BLaER1 (cell line): ENCODE measurements at regions not wholly inside any gene's neighbourhood (a gene's known extent, or its start where the extent isn't known, plus 50 kb on each side); places are given as distances from the start of the nearest gene placed in this dataset.

Experiments
- H3K27ac ChIP-seq: shearing (Covaris generic); formaldehyde crosslinking; 2 replicates; pipeline ENCODE4 v1.8.1; 2022
- H3K27me3 ChIP-seq: shearing (Covaris generic); formaldehyde crosslinking; 2 replicates; pipeline ENCODE4 v1.8.1; 2022
- H3K36me3 ChIP-seq: shearing (Covaris generic); formaldehyde crosslinking; 2 replicates; pipeline ENCODE4 v1.8.1; 2022
- H3K4me1 ChIP-seq: shearing (Covaris generic); formaldehyde crosslinking; 2 replicates; pipeline ENCODE4 v1.8.1; 2022
- H3K4me2 ChIP-seq: shearing (Covaris generic); formaldehyde crosslinking; 2 replicates; pipeline ENCODE4 v1.8.1; 2022
- H3K4me3 ChIP-seq: shearing (Covaris generic); formaldehyde crosslinking; 2 replicates; pipeline ENCODE4 v1.8.1; 2022
- H3K9ac ChIP-seq: shearing (Covaris generic); formaldehyde crosslinking; 2 replicates; pipeline ENCODE4 v1.8.1; 2022
- H3K9me3 ChIP-seq: shearing (Covaris generic); formaldehyde crosslinking; 2 replicates; pipeline ENCODE4 v1.8.1; 2022
- H4K20me1 ChIP-seq: shearing (Covaris generic); formaldehyde crosslinking; 2 replicates; pipeline ENCODE4 v1.8.1; 2022
- Cebpa-rat ChIP-seq: shearing (Covaris generic); IDR thresholded peaks from 2 replicates; pipeline ENCODE4 v1.8.1; 2022

GRCh38 chr7:118826246-118826645, 601.7 kb downstream of the ANKRD7 start:
- H3K36me3 ChIP-seq: no peaks in the 10 kb centered on the region

GRCh38 chr7:118836933-118837332, 612.4 kb downstream of the ANKRD7 start:
- H3K9ac ChIP-seq: no peak overlapping the region
- TF ChIP-seq Cebpa-rat: no peak
- H3K36me3 ChIP-seq: no peaks in the 10 kb centered on the region
- no peak overlapping the region for H3K4me3 ChIP-seq
- H3K27me3 ChIP-seq: no peaks in the 10 kb centered on the region
- H3K9me3 ChIP-seq: no peaks in the 10 kb centered on the region
- no peak overlapping the region for H3K27ac ChIP-seq
- no peak overlapping the region for H3K4me2 ChIP-seq
- H4K20me1 ChIP-seq: no peaks in the 10 kb centered on the region
- H3K4me1 ChIP-seq: no peaks in the 10 kb centered on the region

More at GRCh38 chr7:118826246-118826645, 601.7 kb downstream of the ANKRD7 start:
- no peak overlapping the region for H3K4me3 ChIP-seq
- no peak for TF ChIP-seq Cebpa-rat
- H3K4me1 ChIP-seq: no peaks in the 10 kb centered on the region
- H4K20me1 ChIP-seq: no peaks in the 10 kb centered on the region
- H3K27me3 ChIP-seq: no peaks in the 10 kb centered on the region
- H3K9me3 ChIP-seq: no peaks in the 10 kb centered on the region
- no peak overlapping the region for H3K9ac ChIP-seq
- H3K4me2 ChIP-seq: no peak overlapping the region
- no peak overlapping the region for H3K27ac ChIP-seq

DNA sequence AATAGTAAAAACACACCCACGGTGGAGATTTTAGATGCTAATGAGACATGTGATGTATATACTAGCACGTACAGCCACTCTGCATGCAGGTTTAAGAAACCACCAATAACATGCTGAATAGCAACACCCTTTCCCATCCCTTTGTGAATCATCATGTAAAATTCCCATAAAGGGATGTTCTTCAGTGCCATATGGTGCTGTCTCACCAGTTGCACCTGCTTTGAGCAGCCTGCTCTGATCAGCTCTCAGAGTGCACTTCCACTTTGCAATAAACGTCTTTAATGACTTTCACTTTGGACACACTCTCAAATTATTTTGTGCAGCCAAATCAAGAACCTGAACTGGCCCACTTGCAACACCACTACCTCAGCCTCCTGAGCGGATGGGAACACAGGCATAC, 615.0 kb downstream of the ANKRD7 start:
- H3K9ac ChIP-seq: no peak overlapping the region
- no peak for TF ChIP-seq Cebpa-rat

GRCh38 chr7:118843456-118843855, 619.0 kb downstream of the ANKRD7 start:
- no peaks in the 10 kb centered on the region for H3K4me1 ChIP-seq
- H3K4me2 ChIP-seq: no peak overlapping the region
- no peak for TF ChIP-seq Cebpa-rat
- no peaks in the 10 kb centered on the region for H3K9me3 ChIP-seq
- H3K27me3 ChIP-seq: no peaks in the 10 kb centered on the region
- H3K4me3 ChIP-seq: no peak overlapping the region
- H4K20me1 ChIP-seq: no peaks in the 10 kb centered on the region
- no peak overlapping the region for H3K9ac ChIP-seq
- H3K27ac ChIP-seq: no peak overlapping the region
- no peaks in the 10 kb centered on the region for H3K36me3 ChIP-seq

More for the DNA sequence above, 615.0 kb downstream of the ANKRD7 start:
- H4K20me1 ChIP-seq: no peaks in the 10 kb centered on the region
- no peak overlapping the region for H3K27ac ChIP-seq
- no peaks in the 10 kb centered on the region for H3K4me1 ChIP-seq
- no peaks in the 10 kb centered on the region for H3K9me3 ChIP-seq
- no peaks in the 10 kb centered on the region for H3K36me3 ChIP-seq
- H3K27me3 ChIP-seq: no peaks in the 10 kb centered on the region
- no peak overlapping the region for H3K4me2 ChIP-seq
- H3K4me3 ChIP-seq: no peak overlapping the region

GRCh38 chr7:118844748-118845147, 620.2 kb downstream of the ANKRD7 start:
- TF ChIP-seq Cebpa-rat: no peak
- H3K9me3 ChIP-seq: no peaks in the 10 kb centered on the region
- H3K9ac ChIP-seq: no peak overlapping the region
- no peak overlapping the region for H3K27ac ChIP-seq
- H4K20me1 ChIP-seq: no peaks in the 10 kb centered on the region
- H3K27me3 ChIP-seq: no peaks in the 10 kb centered on the region
- no peaks in the 10 kb centered on the region for H3K36me3 ChIP-seq
- no peak overlapping the region for H3K4me2 ChIP-seq
- no peak overlapping the region for H3K4me3 ChIP-seq
- no peaks in the 10 kb centered on the region for H3K4me1 ChIP-seq

GRCh38 chr7:118845791-118846190, 621.3 kb downstream of the ANKRD7 start:
- no peaks in the 10 kb centered on the region for H3K27me3 ChIP-seq
- no peak for TF ChIP-seq Cebpa-rat
- H3K36me3 ChIP-seq: no peaks in the 10 kb centered on the region
- no peak overlapping the region for H3K9ac ChIP-seq
- H3K9me3 ChIP-seq: no peaks in the 10 kb centered on the region
- H4K20me1 ChIP-seq: no peaks in the 10 kb centered on the region
- H3K4me1 ChIP-seq: no peaks in the 10 kb centered on the region
- H3K4me3 ChIP-seq: no peak overlapping the region
- H3K27ac ChIP-seq: no peak overlapping the region
- no peak overlapping the region for H3K4me2 ChIP-seq

- Histone ChIP-seq H4K20me1 (no peaks in the 10 kb centered on the region), H3K9ac (no peak overlapping the region), H3K27me3 (no peaks in the 10 kb centered on the region), H3K4me3 (no peak overlapping the region), H3K9me3 (no peaks in the 10 kb centered on the region), H3K4me2 (no peak overlapping the region), H3K4me1 (no peaks in the 10 kb centered on the region), H3K36me3 (no peaks in the 10 kb centered on the region), H3K27ac (no peak overlapping the region)
- TF ChIP-seq Cebpa-rat: no peak
Measured at GRCh38 chr7:118846977-118847376, 622.5 kb downstream of the ANKRD7 start.

DNA sequence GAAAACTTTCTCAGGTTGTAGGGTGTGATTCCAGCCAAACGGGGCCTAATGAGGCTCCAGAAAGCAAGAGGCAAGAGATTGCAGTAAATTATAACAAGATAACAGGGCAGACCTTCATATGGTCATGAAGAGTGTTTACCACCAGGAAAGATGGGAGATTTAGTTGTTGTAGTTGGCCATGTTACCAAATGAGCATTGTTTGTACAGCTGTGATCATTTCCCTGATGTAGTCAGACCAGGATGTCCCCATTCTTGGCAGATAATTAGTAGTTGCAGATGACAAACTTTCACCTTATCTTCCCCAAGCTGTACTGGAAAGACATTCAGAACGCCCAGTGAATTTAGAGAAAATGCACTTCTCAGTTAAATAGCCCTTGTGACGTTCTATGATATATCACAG, 630.8 kb downstream of the ANKRD7 start:
- Histone ChIP-seq H3K9me3 (peaks cover 13% of the 10 kb centered on the region), H3K27ac (no peak overlapping the region), H3K4me3 (no peak overlapping the region), H3K36me3 (no peaks in the 10 kb centered on the region), H3K4me1 (no peaks in the 10 kb centered on the region), H3K4me2 (no peak overlapping the region), H4K20me1 (no peaks in the 10 kb centered on the region), H3K9ac (no peak overlapping the region), H3K27me3 (no peaks in the 10 kb centered on the region)
- TF ChIP-seq Cebpa-rat: no peak

- Histone ChIP-seq H3K4me2 (no peak overlapping the region), H3K9ac (no peak overlapping the region), H3K36me3 (no peaks in the 10 kb centered on the region), H3K4me1 (no peaks in the 10 kb centered on the region), H3K4me3 (no peak overlapping the region), H3K9me3 (peaks cover 13% of the 10 kb centered on the region), H3K27ac (no peak overlapping the region), H3K27me3 (no peaks in the 10 kb centered on the region), H4K20me1 (no peaks in the 10 kb centered on the region)
- TF ChIP-seq Cebpa-rat: no peak
Measured at GRCh38 chr7:118858651-118859149, 634.2 kb downstream of the ANKRD7 start.

DNA sequence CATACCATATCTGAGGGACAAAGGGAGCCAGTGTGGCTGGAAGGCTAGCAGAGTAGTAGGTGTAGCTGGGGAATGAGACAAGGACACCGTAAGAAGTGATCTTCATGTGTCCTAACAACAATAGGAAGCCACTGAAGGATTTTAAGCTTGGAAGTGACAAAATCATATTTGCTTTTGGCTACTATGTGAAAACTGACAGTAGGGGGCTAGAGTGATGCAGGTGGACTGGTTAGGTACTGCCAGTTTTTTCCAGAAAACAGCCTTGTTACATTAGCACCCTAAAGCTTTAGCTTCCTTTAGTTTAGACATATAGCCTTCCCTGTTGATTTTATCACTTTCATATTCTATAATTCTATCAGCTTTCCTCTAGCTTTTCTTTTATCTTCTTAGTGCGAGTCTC, 637.1 kb downstream of the ANKRD7 start:
- no peaks in the 10 kb centered on the region for H3K36me3 ChIP-seq
- H3K9ac ChIP-seq: no peak overlapping the region
- peaks cover 13% of the 10 kb centered on the region for H3K9me3 ChIP-seq
- TF ChIP-seq Cebpa-rat: no peak
- H3K27ac ChIP-seq: no peak overlapping the region
- H3K4me3 ChIP-seq: no peak overlapping the region
- H4K20me1 ChIP-seq: no peaks in the 10 kb centered on the region
- no peaks in the 10 kb centered on the region for H3K4me1 ChIP-seq
- H3K4me2 ChIP-seq: no peak overlapping the region
- H3K27me3 ChIP-seq: no peaks in the 10 kb centered on the region

DNA sequence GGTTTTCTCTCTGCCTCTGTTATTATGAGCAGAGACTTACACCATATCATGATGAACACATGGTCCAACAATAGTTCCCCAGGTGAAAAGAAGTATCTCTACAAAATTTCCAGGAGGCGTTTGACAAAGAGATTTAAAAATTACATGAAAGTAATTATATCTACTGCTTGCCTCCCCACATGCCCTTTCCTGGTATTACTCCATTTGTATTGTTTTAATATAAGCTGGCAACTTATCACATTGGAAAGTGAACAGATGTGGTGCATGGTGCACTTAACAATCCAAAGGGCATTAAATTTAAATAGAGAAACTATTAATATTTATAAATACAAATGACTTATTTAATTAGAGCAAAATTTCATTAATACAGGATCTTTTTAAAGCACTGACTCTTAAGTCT, 638.2 kb downstream of the ANKRD7 start:
- Histone ChIP-seq H3K4me2 (no peak overlapping the region), H3K9ac (no peak overlapping the region), H3K36me3 (no peaks in the 10 kb centered on the region), H4K20me1 (no peaks in the 10 kb centered on the region), H3K9me3 (peaks cover 13% of the 10 kb centered on the region), H3K4me1 (no peaks in the 10 kb centered on the region), H3K27me3 (no peaks in the 10 kb centered on the region), H3K27ac (no peak overlapping the region), H3K4me3 (no peak overlapping the region)
- TF ChIP-seq Cebpa-rat: no peak
